Left hindlimb (tissue), 1 donor: ENCODE measurements at regions not wholly inside any gene's neighbourhood (a gene's known extent, or its start where the extent isn't known, plus 50 kb on each side); places are given as distances from the start of the nearest gene placed in this dataset.
"Not testable (repeated sequence)": the region's sequence is repeated elsewhere in the genome, so short reads cannot be mapped to it uniquely, and the experiment has no call there.

Experiments
- DNase-seq: peaks from one replicate; pipeline ENCODE4 v3.0.0-alpha.2; 2018

DNA sequence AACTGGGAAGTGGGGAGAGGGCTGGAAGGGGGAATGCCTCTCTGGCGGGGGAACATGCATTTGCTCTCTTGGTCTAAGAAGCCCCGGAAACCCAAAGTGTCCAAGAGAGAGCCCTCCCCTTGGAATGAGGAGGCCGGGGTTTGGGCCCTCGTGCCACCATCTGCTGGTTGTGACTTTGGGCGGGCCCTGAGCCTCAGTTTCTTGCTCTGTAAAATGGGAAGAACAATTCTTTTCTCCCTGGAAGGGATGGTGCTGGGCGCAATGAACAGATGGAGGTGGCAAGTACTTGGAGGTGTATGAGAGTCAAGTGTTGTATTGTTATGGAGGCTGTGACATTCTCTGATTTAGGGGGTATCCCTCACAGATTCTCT lies 69.9 kb upstream of the TARDBP start:
- DNase-seq, result no peak

DNA sequence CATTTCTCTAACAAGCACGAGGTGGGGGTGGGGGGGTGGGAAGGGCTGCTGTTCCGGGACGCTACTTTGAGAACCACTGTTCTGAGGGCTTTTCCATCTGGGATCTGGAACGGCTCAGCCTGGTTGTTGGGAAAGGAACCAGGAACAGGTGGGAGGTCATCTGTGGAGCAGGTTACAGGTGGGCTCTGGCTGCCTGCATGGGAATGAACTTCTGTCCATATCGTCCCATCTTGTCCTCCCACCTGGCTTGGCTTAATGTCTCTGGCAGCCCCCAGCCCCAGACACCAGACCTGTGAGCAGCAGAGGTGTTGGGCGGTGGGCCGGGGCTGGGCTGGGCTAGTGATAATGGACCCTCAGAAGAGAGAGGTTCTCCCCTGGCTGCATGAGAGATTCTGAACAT lies 69.4 kb upstream of the TARDBP start:
- DNase-seq, result no peak

DNA sequence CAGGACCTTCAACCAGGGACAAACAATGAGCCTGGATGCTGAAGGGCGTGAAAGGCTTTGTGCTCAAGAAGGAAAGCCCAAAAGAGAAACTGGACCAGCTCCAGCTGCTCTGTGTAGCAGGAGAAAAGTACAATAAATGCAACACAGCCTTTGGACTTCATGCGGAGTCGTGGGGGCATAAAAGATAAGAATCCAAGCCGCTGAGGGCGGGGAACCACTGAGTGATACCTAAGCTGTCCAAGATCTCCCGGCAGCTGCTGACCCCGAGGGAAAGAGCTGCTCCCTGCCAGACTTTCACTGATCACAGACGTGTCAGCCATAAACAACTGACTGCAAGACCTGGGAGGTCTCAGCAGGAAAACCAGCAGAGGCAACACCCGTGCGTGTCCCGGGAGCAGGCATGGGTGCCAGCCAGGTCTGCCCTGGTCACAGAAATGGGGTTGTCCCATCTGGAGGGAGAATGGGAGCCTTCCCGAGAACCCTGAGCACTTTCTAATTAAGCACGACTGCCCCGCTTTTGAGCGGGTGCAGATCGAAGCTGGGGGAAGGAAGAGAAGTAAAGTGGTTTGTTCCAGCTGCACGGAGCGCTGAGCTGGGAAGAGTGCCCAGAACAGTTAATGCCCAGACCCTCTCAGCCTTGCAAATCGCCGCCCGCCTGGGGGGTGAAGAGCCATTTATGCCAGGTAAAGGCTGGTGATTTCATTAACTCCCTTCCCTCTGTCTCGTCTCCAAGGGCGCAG lies 68.3 kb upstream of the TARDBP start:
- no peak for DNase-seq

DNA sequence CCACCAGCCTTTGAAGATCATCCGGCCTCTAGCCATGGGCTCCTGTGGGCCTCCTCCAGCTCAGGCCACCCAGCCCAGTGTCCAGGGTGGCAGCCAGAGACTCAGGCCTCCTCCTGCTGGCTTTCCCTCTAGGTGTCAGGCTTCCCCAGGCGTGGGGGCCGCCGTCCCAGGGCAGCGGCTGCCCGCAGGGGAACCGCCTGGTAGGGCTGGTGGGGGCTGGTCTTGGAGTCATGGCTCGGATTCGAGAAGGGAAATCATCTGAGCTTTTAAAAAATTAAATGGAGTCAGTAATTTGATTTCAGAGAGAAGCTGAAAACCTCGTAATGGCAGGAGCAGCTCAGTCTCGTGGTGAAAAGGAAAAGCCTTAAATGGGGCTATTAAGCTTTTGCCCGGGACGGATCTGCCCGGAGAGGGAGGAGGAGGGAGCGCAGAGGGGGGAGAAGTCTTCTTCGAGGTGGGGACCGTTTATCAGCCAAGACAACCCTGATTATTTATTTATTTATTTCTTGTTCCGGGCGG lies 66.4 kb upstream of the TARDBP start:
- DNase-seq, result no peak

DNA sequence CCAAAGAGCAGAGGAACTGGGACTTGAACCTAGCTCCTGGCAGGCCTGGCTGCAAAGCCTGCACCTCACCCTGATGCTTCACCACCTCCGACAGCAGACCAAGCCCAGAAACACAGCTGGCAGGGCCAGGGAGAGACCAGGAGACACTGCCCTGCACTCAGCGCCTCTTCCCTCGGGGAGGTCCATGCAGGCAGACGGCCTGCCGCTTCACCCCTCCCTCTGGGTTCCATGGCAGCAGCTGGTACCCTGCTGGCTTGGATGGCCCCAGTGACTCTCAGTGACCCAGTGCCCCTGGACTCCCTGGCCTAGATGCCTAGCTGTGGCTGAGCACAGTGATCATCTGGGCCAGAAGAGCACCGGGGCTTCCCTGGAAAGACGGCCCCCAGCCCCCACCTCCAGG lies 65.3 kb upstream of the TARDBP start:
- DNase-seq, result no peak

DNA sequence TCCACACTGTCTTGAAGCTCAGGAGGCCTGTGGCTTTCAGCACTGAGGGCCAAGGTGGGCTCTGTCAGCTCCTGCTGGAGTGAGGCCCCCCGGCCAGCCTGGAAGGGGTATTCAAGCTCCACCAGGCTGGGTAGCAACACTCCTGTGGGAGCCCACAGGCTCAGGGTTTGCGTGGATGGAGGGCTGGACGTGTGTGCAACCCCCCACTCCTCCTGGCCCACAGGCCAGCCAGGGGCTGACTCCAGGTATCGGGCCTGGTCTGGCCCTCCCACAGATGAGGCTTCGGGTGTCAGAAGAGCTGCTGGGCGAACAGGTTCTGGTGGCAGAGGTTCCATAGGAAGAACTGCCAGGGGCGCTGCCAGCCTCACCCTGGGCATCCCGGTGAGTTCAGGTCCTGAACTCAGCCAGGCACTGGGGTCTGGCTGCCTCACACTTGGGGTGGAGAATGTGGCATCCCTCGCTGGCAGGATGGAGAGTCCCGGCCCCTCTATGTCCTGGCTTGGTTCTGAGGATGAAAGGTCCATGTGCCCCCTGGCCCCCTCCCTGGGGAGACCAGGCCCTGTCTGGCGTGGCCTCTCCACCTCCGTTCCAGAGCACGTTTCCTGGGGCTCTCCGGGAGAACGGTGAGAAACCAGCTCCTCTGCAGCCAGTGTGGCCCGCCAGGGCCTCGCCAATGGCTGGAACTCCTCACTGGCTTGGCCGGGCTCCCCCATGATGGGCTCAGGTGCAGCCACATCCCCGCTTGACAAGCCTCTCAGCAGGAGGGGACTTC lies 64.6 kb upstream of the TARDBP start:
- no peak for DNase-seq

DNA sequence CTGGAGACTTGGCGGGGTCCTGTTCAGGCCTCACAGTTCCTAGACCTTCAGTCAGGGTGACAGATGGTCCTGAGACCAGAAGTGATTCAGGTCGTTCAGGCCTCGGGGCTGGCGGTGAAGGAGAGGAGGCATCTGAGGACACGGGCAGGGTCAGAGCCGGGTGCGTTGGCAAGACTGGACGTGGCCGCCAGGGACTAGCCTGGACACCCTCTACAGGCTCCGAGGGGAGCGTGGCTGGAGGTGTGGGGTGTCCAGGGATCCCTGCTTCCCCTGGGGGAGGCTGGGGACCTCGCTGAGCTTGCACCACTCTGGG lies 64.0 kb upstream of the TARDBP start:
- DNase-seq, result no peak

DNA sequence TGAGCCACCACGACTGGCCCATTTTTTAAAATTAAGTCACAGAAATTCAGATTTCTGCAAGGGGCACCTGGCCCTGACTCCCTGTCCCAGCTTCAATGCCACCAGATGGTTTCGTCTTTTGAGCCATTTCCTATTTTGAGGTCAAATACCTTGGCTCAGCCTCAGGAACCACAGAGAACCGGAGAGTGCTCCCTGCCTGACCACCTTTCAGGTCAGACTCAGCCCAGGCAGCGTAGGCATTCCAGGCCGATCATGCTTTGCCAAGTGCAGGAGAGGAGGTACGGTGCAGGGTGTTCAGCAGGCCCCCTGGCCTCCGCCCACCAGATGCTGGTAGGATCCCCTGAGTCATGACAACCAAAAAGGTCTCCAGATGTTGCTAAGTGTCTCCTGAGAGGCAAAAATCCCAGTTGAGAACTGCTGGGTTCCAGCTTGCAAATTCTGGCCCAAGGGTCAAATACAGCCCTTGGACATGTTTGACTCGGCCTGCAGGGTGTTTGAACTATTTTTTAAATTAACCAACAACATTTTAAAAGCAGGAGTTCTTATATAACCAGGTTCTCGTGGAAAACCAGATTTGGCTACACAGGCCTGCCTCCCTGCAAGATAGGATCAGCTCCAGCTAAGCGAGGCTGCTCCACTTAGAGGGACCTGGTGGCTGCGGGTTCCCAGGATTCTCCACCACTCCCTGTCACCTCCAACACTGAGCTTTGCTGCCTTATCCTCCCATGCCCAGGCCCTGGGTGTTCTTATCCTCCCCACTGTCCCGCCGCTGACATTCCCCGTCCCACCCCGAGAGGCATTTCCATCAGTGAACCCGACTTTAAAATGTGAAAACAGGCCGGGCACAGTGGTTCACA lies 61.9 kb upstream of the TARDBP start:
- no peak for DNase-seq

DNA sequence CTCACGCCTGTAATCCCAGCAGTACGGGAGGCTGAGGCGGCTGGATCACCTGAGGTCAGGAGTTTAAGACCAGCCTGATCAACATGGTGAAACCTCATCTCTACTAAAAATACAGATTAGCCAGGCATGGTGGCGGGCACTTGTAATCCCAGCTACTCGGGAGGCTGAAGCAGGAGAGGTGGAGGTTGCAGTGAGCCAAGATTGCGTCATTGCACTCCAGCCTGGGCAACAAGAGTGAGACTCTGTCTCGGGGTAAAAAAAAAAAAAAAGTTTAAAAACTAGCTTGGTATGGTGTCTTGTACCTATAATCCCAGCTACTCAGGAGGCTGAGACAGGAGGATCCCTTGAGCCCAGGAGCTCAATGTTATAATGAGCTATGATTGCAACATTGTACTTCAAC lies 61.2 kb upstream of the TARDBP start:
- not testable (repeated sequence) for DNase-seq

DNA sequence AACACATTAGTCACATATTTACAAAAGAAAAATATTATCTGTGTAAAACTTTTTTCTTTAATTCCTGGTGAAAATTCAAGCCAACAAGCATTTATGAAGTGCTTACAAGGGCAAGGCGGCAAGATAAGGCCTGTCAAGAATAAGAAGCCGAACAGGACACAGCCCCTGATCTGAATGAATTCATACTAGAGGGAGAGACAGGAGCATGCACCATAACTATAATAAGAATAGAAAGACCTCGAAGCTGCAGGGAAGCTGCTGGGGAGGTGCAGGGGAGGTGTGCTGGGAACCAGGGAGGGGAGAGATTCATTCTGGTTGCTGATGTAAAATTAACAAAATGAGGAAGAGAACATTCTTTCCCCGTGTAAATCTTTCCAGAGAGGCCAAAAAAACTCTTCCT lies 60.5 kb upstream of the TARDBP start:
- no peak for DNase-seq

DNA sequence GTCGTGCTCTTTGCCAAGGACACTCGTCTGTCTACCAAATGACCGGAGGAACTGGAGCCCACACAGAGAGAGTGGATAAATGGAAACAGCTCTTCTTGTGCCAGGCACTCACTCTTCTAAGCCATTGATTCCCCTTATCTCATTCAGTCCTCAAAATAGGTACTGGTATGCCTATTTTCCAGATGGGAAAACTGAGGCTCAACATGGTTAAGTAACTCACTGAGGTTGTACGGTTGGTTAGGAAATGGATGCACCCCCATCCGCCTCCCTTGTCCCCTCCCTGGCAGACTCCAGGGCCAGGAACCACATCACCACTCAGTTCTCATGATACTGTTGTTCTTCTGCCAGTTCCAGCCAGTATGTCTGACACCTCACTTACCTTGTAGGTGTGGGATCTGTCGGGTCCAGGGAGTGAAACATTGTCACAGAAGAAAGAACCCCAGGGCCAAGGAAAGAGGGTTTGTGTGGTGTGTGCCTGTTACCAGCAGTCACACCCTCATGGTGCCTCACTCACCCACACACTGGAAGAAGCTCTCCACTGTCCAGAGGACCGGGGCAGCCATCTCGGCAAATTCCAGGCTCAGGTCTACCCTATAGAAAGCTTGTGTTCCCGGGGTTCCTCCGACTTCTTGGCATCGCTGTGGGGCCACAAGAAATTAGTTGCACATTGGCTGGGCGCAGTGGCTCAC lies 58.8 kb upstream of the TARDBP start:
- DNase-seq, result no peak

DNA sequence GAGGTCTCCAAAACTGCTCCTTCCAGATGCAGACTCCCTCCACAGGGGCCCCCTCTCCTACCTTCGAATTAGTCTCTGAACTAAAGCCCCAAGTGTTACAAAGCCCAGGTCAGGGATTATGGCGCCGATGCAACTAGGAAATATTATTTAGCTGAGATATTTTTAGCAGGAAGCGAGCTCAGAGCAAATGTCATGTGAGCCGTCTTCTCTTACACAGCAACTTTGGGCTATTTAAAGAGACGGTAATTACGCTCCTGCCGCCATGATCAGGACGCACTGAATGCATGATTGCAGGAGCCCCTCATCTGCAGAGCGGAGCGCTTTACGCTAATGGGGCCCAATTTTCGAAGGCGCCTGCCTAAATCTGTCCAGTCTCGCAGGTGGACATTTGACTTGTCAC lies 55.3 kb upstream of the TARDBP start:
- no peak for DNase-seq

DNA sequence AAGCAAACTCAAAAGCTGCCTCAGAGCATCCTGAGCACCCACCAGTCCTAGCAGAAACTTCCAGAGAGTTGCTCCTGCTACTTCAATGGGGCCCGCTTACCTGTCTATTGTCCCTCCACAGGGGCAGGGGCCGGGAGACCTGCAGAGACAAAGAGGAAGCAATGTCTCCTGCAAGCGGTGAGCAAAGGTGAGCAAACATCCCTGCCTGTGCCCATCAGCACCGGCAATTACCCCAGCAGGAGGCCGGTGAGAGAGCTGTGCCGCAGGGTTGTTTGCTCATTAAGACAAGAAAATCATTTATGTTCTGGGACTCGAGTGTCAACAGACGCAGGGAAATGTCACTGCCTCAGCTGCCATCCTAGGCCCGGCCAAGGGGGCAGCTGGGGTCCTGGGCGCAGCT lies 53.8 kb upstream of the TARDBP start:
- DNase-seq, result no peak

DNA sequence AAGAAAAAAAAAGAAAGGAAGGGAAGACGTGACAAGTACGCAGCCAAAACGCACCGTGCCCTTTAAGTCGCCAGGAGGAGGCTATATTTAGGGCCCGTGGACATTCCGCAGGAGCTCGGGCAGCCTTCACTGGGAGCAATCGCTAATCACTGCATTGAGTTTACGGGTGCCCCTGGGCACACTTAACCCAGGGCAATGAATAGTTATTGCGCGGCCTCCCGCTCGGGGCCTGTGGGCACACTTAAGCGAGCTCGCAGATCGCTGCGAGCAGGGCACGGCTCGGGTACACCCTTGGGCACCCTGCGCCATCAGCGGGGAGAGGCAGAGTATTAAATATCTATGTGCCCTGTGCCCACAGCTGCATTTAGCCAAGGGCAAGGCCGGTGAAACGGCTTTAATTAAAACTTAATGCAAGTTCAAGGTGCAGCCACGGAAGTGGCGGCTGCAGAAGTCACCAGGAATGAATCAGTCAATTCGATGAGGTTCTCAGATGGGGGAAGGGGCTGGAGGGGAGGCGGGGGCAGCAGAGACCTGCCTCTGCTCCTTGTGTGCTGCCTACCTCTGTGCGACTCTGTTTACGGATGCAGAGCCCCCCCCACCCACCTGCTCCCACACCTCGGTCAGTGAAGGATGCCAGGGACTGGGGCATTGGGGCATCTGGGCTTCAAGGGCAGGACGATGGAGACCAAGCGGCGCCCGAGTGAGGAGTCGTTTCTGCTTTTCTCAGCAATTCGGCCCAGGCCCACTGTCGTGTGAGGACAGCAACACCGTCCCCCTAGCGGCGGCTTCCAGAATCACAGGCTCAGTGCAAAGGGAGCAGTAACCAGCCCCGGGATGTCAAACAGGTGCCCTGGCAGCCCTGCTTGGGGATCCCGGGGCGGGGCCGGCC lies 51.8 kb upstream of the TARDBP start:
- peak; percentile 75 for DNase-seq

DNA sequence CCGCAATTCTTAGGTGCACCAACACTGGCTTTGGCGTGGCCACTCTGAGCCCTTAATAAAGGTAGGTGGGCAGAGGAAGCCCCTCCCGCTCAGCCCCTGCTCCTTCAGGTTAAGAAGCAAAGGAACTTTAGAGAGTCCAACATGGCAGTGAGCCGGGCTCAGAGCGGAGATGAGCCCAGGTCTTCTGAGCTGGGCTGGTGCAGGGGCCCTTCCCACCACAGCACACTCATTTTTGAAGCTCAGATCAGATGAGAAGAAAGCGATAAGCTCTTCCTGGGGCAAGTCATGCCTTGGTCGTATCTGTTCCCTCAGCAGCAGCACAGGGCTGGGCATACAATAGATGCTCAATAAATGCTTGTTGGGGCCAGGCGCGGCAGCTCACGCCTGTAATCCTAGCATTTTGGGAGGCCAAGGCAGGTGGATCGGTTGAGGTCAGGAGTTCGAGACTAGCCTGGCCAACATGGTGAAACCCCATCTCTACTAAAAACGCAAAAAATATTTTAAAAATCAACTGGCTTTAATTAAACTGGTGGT lies 51.1 kb upstream of the TARDBP start:
- no peak for DNase-seq

DNA sequence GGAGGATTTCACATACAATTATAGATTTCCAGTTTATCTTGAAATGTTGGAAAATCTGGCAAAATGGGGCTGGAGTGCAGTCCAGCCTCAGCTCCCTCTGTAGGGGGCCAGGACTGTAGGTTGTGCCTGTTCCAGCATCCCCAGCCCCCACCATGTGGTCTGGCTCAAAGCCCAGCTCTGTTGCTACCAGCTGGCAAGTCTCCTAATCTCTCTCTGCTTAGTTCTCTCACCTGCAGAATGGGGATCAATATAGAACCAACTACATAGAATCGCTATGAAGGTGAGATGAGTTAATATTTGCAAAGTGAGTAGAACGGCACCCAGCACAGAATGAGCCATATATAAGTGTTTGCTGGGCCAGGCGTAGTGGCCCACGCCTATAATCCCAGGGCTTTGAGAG lies 50.0 kb upstream of the TARDBP start:
- no peak for DNase-seq
